Kidney epithelial cell (primary cell): ENCODE measurements at regions not wholly inside any gene's neighbourhood (a gene's known extent, or its start where the extent isn't known, plus 50 kb on each side); places are given as distances from the start of the nearest gene placed in this dataset.

Experiments
- DNase-seq: peaks from one replicate; pipeline ENCODE4 v3.0.0-alpha.2; 2010; ENCODE audit warnings: low read depth
- H3K27me3 ChIP-seq: 2 replicates; pipeline ENCODE4 v1.6.0; 2011; ENCODE audit warnings: low read length; ENCODE audit not compliant: control insufficient read depth, insufficient read depth
- H3K36me3 ChIP-seq: 2 replicates; pipeline ENCODE4 v1.5.1; 2011; ENCODE audit warnings: low read length; ENCODE audit not compliant: control insufficient read depth, insufficient read depth
- H3K4me3 ChIP-seq: 2 replicates; pipeline ENCODE4 v1.5.1; 2011; ENCODE audit warnings: low read depth, mild to moderate bottlenecking, control low read depth, low read length
- TF ChIP-seq, protein P1 (sequence below): IDR thresholded peaks from 2 replicates; pipeline ENCODE4 v1.5.1; 2011; ENCODE audit warnings: mild to moderate bottlenecking, moderate library complexity, low read length, control low read depth, inconsistent platforms; ENCODE audit not compliant: insufficient read depth, poor library complexity, severe bottlenecking

DNA sequence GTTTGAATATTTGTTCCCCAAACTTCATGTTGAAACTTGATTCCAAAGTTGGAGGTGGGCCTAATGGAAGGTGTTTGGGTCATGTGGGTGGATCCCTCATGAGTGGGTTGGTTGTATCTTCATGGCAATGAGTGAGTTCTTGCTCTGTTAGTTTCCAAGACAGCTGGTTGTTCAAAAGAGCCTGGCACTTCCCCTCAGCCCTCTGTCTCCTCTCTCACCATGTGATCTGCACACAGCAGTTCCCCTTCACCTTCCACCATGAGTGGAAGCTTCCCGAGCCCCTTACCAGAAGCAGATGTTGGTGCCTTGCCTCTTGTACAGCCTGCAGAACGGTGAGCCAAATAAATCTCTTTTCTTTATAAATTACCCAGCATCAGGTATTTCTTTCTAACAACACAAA is 327.1 kb upstream of the SLCO3A1 start:
- TF ChIP-seq, protein P1, sequence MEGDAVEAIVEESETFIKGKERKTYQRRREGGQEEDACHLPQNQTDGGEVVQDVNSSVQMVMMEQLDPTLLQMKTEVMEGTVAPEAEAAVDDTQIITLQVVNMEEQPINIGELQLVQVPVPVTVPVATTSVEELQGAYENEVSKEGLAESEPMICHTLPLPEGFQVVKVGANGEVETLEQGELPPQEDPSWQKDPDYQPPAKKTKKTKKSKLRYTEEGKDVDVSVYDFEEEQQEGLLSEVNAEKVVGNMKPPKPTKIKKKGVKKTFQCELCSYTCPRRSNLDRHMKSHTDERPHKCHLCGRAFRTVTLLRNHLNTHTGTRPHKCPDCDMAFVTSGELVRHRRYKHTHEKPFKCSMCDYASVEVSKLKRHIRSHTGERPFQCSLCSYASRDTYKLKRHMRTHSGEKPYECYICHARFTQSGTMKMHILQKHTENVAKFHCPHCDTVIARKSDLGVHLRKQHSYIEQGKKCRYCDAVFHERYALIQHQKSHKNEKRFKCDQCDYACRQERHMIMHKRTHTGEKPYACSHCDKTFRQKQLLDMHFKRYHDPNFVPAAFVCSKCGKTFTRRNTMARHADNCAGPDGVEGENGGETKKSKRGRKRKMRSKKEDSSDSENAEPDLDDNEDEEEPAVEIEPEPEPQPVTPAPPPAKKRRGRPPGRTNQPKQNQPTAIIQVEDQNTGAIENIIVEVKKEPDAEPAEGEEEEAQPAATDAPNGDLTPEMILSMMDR: no peak
- Histone ChIP-seq H3K4me3 (no peak overlapping the region), H3K36me3 (no peaks in the 10 kb centered on the region), H3K27me3 (no peaks in the 10 kb centered on the region)
- DNase-seq: no peak

DNA sequence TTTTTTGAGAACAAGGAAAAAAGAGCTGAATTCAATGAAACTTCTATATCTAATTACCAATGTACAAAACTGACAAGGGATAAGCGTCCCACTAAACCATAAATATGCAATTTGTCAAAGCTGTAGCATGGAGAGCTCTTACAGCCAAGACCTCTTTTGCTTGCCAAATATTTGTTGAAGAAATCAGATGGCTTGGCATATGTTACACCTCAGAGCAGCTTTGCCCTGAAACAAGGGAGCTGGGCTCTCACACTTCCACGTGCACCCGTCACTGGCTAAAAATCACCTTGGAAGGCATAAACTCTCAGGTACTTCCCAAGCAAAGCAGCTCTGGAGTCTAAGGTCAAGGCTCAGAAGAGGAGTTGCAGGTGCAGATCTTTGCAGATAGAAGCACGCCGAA is 324.7 kb upstream of the SLCO3A1 start:
- Histone ChIP-seq H3K27me3 (no peaks in the 10 kb centered on the region), H3K4me3 (no peak overlapping the region), H3K36me3 (no peaks in the 10 kb centered on the region)
- TF ChIP-seq, protein P1: no peak
- DNase-seq: no peak

DNA sequence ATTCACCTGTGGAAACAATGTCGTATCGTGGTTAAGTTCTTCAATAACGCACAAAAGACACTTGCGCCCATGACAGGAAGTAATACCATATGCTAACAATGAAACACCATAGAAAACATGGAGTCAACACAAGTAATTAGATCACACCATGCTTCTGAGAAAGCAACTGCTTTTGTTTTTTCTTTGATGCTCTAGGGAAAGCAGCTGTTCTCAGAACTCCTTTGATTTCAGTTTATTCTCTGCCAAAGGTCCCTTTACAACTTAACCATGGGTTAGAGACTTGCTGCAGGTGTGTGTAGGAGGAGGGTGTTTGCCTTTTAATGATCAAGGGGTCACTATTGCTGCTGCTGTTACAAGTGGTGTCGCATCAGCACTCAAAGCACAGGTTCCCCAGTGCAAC is 324.0 kb upstream of the SLCO3A1 start:
- DNase-seq: no peak
- H3K4me3 ChIP-seq: no peak overlapping the region
- H3K27me3 ChIP-seq: no peaks in the 10 kb centered on the region
- H3K36me3 ChIP-seq: no peaks in the 10 kb centered on the region
- TF ChIP-seq, protein P1: no peak

DNA sequence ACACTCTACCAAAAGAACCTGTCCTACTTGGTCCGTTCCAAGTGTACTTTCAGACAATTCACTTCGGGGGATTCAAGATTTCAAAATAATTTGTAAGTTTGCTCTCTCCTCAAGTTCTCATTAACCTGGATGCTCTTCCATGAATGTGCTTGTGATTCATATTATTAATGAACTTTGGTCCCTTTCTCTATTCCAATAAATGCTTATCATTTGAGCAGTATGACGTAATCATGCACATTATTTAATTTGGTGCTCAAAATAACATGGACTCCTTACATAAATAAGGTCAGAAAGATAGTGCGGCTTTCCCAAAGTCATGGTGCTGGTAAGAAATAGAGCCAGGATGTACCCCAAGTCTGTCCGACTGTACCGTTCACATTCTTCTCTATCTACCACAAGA is 323.2 kb upstream of the SLCO3A1 start:
- Histone ChIP-seq H3K4me3 (no peak overlapping the region), H3K36me3 (no peaks in the 10 kb centered on the region), H3K27me3 (no peaks in the 10 kb centered on the region)
- TF ChIP-seq, protein P1: no peak
- no peak for DNase-seq

DNA sequence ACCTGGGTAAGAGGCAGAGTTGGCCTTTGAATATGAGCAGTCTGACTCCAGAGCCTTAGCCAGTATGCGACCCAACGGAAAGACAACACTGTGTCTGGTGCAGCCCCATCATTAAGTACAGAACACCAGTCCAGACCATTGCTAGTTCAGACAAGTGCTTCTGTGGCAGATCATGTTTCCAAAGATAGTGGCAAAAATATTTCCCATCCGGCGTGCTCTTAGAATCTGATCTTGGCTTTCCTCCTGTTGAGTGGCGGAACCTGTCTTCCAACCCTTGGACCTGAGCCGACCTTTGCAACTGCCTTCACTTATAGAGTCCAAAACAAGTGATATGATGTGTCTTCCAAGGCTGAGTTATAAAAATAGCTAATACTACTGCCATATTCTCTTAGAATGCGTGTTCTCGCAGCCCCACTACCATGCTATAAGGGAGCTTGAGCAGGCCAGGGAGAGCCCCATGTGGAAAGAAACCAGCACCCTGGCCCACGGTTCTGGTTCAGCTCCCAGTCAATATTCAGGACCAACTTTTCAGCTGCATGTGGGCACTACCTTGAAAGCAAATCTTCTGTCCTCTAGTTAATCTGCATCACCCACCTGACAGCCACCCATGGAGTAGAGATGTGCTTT is 322.4 kb upstream of the SLCO3A1 start:
- Histone ChIP-seq H3K27me3 (no peaks in the 10 kb centered on the region), H3K36me3 (no peaks in the 10 kb centered on the region), H3K4me3 (no peak overlapping the region)
- DNase-seq: no peak
- TF ChIP-seq, protein P1: no peak

DNA sequence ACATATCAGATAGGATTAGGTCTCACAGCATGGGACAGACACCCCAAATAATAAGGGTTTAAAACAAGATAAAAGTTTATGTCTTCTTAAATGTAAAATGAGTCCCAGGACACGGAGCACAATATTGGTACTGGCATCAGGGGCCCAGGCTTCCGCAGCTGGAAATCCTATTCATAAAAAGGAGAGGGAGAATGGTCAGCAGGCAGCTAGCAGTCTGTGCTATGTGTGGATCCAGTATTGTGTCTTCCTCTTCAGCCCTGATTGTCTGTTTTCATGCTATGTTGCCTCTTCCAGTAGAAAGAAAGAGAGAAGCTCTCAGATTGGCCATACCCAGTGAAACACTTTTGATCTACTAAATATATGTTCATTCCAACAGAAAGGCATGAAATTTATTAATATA is 319.3 kb upstream of the SLCO3A1 start:
- TF ChIP-seq, protein P1: no peak
- no peaks in the 10 kb centered on the region for H3K36me3 ChIP-seq
- no peak overlapping the region for H3K4me3 ChIP-seq
- H3K27me3 ChIP-seq: no peaks in the 10 kb centered on the region
- DNase-seq: no peak
